ENCODE measurements at regions not wholly inside any gene's neighbourhood (a gene's known extent, or its start where the extent isn't known, plus 50 kb on each side); places are given as distances from the start of the nearest gene placed in this dataset.

DNA sequence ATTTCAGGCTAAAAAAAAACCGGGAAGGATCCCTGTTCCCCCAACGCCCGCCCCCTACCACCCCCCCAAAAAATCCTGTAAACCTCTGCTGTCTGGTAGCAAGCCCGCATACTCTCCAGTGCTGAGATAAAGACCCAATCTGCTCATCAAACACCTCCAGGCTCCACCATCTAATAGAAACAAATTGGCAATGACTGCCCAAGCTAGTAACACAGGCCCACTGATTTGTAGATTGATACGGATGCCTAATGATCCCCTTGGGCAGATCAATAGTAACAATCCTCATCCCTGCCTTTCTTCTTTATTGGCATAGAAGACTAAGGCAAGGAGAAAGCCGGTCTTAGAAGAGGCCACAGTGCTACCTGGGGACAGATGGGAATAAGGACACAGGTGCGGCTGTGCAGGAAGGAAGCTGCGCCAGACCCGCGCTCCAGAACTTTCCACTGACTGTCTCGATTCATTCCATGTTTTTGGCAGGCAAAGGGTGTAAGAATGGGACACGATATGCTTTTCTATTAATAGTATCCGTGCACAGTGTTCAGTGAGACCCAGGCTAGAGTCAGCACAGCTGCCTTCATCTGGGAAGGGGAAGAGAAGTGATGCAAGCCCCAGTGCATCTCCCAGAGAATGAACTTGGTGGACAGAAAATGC, 407.6 kb upstream of the PSMD7 start (continued):
- TF ChIP-seq ZNF83 (CRISPR knock-in tag; IDR thresholded peaks at IDR 0.05; ENCODE audit: borderline replicate concordance) (no peak), CREB1 (IDR thresholded peaks at IDR 0.05) (no peak), CREB1 (CRISPR knock-in tag; IDR thresholded peaks at IDR 0.05) (no peak), NCOR1 (IDR thresholded peaks at IDR 0.05; ENCODE audit: borderline replicate concordance, low read length) (no peak)

DNA sequence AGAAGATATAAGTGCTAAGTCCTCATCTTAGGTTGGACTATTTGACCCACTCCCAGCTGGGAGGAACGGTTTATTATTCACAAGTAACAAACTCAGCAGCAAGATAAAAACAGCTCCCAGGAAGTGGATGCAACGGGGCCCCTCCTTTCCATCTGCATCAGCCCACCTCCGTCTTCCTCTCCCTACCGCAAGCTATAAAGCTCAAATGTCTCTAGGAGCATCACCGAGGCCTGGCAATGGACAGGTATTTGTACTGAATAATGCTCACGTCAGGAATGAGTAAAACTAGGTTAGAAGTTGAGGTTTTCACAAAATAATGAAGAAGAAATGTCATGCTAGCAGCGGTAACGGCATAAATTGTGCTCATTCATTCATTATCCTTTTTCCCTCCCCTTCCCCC, 408.7 kb upstream of the PSMD7 start:
- Histone ChIP-seq H3K9me3 (ENCODE audit: low read length) (no peaks in the 10 kb centered on the region), H3K27me3 (ENCODE audit: control insufficient read depth in 1 of 2, insufficient read depth in 2 of 2, low read length in 2 of 2) (peaks cover 1 to 50% of the 10 kb centered on the region in 2 experiments), H3K4me3 (replicated peaks in 1 of 3; ENCODE audit: insufficient read depth in 1 of 3, low read depth in 2 of 3, low read length in 3 of 3) (no peak overlapping the region), H3K4me1 (ENCODE audit: insufficient read depth, low read length) (no peaks in the 10 kb centered on the region), H3K36me3 (replicated peaks in 1 of 2; ENCODE audit: control insufficient read depth in 1 of 2, insufficient read depth in 2 of 2, low read length in 2 of 2) (no peaks in the 10 kb centered on the region), H3K9ac (ENCODE audit: insufficient read depth, low read depth, low read length) (no peak overlapping the region), H4K20me1 (ENCODE audit: insufficient read depth, low read length) (no peaks in the 10 kb centered on the region), H2AFZ (ENCODE audit: low read length) (no peak overlapping the region), H3K27ac (ENCODE audit: extremely low read length, insufficient read depth, low read length) (no peak overlapping the region), H3K79me2 (ENCODE audit: insufficient read depth, low read length) (no peaks in the 10 kb centered on the region), H3K4me2 (ENCODE audit: low read depth, low read length) (no peak overlapping the region)
- no TSS peak for BruUV-seq (replicated peaks)
- ATAC-seq (no peak), DNase-seq (ENCODE audit: low spot score) (no peak), FAIRE-seq (no peak)
- ChIA-PET POLR2A (no interaction called here), CTCF (ENCODE audit: low intra/inter-chr PET ratio, low total read pairs) (no interaction called here)
- 18% methylated on average over 8 of the region's 8 CpGs for WGBS (ENCODE audit: low lambda C conversion rate)
- intact Hi-C loops (cut with micrococcal nuclease; ENCODE audit: unreplicated experiment), result no loop called here
- in situ Hi-C loops (cut with HindIII; ENCODE audit: extremely low pct_ligation_motif_present, low pct_unique_long_range_greater_than_20kb), result no loop called here
- TF ChIP-seq, protein P1, sequence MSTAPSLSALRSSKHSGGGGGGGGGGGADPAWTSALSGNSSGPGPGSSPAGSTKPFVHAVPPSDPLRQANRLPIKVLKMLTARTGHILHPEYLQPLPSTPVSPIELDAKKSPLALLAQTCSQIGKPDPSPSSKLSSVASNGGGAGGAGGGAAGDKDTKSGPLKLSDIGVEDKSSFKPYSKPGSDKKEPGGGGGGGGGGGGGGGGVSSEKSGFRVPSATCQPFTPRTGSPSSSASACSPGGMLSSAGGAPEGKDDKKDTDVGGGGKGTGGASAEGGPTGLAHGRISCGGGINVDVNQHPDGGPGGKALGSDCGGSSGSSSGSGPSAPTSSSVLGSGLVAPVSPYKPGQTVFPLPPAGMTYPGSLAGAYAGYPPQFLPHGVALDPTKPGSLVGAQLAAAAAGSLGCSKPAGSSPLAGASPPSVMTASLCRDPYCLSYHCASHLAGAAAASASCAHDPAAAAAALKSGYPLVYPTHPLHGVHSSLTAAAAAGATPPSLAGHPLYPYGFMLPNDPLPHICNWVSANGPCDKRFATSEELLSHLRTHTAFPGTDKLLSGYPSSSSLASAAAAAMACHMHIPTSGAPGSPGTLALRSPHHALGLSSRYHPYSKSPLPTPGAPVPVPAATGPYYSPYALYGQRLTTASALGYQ (CRISPR knock-in tag; IDR thresholded peaks at IDR 0.05), result no peak
- TF ChIP-seq ZFYVE20 (CRISPR knock-in tag; IDR thresholded peaks at IDR 0.05; ENCODE audit: borderline replicate concordance, low read depth) (no peak), ZNF746 (CRISPR knock-in tag; IDR thresholded peaks at IDR 0.05) (no peak), EZH2 (conservative IDR thresholded peaks at IDR 0.05; ENCODE audit: low read depth, low read length) (no peak), ZNF20 (CRISPR knock-in tag; IDR thresholded peaks at IDR 0.05) (no peak), ZNF678 (CRISPR knock-in tag; IDR thresholded peaks at IDR 0.05) (no peak), KAT8 (CRISPR knock-in tag; IDR thresholded peaks at IDR 0.05) (no peak)
- TF ChIP-seq, protein P2, sequence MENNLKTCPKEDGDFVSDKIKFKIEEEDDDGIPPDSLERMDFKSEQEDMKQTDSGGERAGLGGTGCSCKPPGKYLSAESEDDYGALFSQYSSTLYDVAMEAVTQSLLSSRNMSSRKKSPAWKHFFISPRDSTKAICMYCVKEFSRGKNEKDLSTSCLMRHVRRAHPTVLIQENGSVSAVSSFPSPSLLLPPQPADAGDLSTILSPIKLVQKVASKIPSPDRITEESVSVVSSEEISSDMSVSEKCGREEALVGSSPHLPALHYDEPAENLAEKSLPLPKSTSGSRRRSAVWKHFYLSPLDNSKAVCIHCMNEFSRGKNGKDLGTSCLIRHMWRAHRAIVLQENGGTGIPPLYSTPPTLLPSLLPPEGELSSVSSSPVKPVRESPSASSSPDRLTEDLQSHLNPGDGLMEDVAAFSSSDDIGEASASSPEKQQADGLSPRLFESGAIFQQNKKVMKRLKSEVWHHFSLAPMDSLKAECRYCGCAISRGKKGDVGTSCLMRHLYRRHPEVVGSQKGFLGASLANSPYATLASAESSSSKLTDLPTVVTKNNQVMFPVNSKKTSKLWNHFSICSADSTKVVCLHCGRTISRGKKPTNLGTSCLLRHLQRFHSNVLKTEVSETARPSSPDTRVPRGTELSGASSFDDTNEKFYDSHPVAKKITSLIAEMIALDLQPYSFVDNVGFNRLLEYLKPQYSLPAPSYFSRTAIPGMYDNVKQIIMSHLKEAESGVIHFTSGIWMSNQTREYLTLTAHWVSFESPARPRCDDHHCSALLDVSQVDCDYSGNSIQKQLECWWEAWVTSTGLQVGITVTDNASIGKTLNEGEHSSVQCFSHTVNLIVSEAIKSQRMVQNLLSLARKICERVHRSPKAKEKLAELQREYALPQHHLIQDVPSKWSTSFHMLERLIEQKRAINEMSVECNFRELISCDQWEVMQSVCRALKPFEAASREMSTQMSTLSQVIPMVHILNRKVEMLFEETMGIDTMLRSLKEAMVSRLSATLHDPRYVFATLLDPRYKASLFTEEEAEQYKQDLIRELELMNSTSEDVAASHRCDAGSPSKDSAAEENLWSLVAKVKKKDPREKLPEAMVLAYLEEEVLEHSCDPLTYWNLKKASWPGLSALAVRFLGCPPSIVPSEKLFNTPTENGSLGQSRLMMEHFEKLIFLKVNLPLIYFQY (CRISPR knock-in tag; IDR thresholded peaks at IDR 0.05; ENCODE audit: borderline replicate concordance), result no peak
- TF ChIP-seq, protein P3, sequence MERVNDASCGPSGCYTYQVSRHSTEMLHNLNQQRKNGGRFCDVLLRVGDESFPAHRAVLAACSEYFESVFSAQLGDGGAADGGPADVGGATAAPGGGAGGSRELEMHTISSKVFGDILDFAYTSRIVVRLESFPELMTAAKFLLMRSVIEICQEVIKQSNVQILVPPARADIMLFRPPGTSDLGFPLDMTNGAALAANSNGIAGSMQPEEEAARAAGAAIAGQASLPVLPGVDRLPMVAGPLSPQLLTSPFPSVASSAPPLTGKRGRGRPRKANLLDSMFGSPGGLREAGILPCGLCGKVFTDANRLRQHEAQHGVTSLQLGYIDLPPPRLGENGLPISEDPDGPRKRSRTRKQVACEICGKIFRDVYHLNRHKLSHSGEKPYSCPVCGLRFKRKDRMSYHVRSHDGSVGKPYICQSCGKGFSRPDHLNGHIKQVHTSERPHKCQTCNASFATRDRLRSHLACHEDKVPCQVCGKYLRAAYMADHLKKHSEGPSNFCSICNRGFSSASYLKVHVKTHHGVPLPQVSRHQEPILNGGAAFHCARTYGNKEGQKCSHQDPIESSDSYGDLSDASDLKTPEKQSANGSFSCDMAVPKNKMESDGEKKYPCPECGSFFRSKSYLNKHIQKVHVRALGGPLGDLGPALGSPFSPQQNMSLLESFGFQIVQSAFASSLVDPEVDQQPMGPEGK (CRISPR knock-in tag; IDR thresholded peaks at IDR 0.05), result no peak
- TF ChIP-seq, protein P4, sequence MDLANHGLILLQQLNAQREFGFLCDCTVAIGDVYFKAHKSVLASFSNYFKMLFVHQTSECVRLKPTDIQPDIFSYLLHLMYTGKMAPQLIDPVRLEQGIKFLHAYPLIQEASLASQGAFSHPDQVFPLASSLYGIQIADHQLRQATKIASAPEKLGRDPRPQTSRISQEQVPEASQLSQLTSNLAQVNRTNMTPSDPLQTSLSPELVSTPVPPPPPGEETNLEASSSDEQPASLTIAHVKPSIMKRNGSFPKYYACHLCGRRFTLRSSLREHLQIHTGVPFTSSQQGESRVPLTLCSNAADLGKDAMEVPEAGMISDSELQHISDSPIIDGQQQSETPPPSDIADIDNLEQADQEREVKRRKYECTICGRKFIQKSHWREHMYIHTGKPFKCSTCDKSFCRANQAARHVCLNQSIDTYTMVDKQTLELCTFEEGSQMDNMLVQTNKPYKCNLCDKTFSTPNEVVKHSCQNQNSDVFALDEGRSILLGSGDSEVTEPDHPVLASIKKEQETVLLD (CRISPR knock-in tag; IDR thresholded peaks at IDR 0.05; ENCODE audit: low read depth), result no peak

Measured in HepG2 (cell line).